H1 (cell line): ENCODE measurements at regions not wholly inside any gene's neighbourhood (a gene's known extent, or its start where the extent isn't known, plus 50 kb on each side); places are given as distances from the start of the nearest gene placed in this dataset.

Experiments used
- ASH2L ChIP-seq: fragments of 200-600, 300-600 bp; sonication (generic); IDR thresholded peaks from one replicate; pipeline ENCODE4 v1.7.1; 2017; ENCODE audit warnings: low read length
- FOSL1 ChIP-seq: IDR thresholded peaks from 2 replicates; pipeline ENCODE4 v1.6.1; 2011; ENCODE audit warnings: mild to moderate bottlenecking, low read depth, low read length, moderate library complexity; ENCODE audit not compliant: insufficient read depth
- JUN ChIP-seq: IDR thresholded peaks from 2 replicates; pipeline ENCODE4 v1.6.1; 2011; ENCODE audit warnings: low read depth, mild to moderate bottlenecking, improper control_type of control experiment, low read length
- MAFK ChIP-seq: IDR thresholded peaks from 2 replicates; pipeline ENCODE4 v1.6.1; 2012; ENCODE audit warnings: low read depth, mild to moderate bottlenecking, improper control_type of control experiment, low read length
- POU5F1 ChIP-seq: IDR thresholded peaks from 2 replicates; pipeline ENCODE4 v1.6.1; 2011; ENCODE audit warnings: low read depth, mild to moderate bottlenecking, low read length, moderate library complexity
- SP1 ChIP-seq: IDR thresholded peaks from 2 replicates; pipeline ENCODE4 v1.6.1; 2011; ENCODE audit warnings: low read depth, low read length
- TAF1 ChIP-seq: IDR thresholded peaks from 2 replicates; pipeline ENCODE4 v1.6.1; 2011; ENCODE audit warnings: mild to moderate bottlenecking, low read depth, low read length
- TF ChIP-seq, protein P1 (sequence below): fragments of 300-600 bp; sonication (generic); IDR thresholded peaks from 2 replicates; pipeline ENCODE4 v1.7.1; 2012; ENCODE audit warnings: low read length, moderate library complexity, mild to moderate bottlenecking, inconsistent platforms; ENCODE audit not compliant: insufficient replicate concordance
- TF ChIP-seq, protein P2 (sequence below): IDR thresholded peaks from 2 replicates; pipeline ENCODE4 v1.6.1; 2012; ENCODE audit warnings: inconsistent platforms

DNA sequence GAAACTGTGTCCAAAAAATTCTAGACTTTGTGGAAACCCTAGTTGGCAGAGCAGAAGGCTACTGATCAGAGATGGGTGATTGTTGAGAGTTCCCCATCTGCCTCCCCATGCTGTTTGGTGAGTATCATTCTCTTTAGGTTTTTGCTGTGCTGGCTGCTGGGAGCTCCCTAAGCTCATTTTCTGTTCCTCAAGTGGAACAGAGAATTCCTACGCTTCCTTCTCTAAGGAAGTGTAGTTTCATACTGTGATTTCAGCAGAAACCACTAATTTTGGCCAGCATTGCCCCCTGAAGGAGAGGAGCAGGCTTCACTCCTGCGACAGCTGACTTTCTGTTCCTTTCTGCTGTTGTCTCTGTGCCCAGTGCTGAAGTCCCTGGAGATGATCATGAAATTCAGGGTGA lies 355.3 kb upstream of the NPVF start (continued):
- TF ChIP-seq, protein P1, sequence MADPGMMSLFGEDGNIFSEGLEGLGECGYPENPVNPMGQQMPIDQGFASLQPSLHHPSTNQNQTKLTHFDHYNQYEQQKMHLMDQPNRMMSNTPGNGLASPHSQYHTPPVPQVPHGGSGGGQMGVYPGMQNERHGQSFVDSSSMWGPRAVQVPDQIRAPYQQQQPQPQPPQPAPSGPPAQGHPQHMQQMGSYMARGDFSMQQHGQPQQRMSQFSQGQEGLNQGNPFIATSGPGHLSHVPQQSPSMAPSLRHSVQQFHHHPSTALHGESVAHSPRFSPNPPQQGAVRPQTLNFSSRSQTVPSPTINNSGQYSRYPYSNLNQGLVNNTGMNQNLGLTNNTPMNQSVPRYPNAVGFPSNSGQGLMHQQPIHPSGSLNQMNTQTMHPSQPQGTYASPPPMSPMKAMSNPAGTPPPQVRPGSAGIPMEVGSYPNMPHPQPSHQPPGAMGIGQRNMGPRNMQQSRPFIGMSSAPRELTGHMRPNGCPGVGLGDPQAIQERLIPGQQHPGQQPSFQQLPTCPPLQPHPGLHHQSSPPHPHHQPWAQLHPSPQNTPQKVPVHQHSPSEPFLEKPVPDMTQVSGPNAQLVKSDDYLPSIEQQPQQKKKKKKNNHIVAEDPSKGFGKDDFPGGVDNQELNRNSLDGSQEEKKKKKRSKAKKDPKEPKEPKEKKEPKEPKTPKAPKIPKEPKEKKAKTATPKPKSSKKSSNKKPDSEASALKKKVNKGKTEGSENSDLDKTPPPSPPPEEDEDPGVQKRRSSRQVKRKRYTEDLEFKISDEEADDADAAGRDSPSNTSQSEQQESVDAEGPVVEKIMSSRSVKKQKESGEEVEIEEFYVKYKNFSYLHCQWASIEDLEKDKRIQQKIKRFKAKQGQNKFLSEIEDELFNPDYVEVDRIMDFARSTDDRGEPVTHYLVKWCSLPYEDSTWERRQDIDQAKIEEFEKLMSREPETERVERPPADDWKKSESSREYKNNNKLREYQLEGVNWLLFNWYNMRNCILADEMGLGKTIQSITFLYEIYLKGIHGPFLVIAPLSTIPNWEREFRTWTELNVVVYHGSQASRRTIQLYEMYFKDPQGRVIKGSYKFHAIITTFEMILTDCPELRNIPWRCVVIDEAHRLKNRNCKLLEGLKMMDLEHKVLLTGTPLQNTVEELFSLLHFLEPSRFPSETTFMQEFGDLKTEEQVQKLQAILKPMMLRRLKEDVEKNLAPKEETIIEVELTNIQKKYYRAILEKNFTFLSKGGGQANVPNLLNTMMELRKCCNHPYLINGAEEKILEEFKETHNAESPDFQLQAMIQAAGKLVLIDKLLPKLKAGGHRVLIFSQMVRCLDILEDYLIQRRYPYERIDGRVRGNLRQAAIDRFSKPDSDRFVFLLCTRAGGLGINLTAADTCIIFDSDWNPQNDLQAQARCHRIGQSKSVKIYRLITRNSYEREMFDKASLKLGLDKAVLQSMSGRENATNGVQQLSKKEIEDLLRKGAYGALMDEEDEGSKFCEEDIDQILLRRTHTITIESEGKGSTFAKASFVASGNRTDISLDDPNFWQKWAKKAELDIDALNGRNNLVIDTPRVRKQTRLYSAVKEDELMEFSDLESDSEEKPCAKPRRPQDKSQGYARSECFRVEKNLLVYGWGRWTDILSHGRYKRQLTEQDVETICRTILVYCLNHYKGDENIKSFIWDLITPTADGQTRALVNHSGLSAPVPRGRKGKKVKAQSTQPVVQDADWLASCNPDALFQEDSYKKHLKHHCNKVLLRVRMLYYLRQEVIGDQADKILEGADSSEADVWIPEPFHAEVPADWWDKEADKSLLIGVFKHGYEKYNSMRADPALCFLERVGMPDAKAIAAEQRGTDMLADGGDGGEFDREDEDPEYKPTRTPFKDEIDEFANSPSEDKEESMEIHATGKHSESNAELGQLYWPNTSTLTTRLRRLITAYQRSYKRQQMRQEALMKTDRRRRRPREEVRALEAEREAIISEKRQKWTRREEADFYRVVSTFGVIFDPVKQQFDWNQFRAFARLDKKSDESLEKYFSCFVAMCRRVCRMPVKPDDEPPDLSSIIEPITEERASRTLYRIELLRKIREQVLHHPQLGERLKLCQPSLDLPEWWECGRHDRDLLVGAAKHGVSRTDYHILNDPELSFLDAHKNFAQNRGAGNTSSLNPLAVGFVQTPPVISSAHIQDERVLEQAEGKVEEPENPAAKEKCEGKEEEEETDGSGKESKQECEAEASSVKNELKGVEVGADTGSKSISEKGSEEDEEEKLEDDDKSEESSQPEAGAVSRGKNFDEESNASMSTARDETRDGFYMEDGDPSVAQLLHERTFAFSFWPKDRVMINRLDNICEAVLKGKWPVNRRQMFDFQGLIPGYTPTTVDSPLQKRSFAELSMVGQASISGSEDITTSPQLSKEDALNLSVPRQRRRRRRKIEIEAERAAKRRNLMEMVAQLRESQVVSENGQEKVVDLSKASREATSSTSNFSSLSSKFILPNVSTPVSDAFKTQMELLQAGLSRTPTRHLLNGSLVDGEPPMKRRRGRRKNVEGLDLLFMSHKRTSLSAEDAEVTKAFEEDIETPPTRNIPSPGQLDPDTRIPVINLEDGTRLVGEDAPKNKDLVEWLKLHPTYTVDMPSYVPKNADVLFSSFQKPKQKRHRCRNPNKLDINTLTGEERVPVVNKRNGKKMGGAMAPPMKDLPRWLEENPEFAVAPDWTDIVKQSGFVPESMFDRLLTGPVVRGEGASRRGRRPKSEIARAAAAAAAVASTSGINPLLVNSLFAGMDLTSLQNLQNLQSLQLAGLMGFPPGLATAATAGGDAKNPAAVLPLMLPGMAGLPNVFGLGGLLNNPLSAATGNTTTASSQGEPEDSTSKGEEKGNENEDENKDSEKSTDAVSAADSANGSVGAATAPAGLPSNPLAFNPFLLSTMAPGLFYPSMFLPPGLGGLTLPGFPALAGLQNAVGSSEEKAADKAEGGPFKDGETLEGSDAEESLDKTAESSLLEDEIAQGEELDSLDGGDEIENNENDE: no peak
- TF ChIP-seq JUN (no peak), FOSL1 (no peak), MAFK (no peak), POU5F1 (no peak), ASH2L (no peak), TAF1 (no peak), SP1 (no peak)
- TF ChIP-seq, protein P2, sequence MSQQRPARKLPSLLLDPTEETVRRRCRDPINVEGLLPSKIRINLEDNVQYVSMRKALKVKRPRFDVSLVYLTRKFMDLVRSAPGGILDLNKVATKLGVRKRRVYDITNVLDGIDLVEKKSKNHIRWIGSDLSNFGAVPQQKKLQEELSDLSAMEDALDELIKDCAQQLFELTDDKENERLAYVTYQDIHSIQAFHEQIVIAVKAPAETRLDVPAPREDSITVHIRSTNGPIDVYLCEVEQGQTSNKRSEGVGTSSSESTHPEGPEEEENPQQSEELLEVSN: no peak
